Hepatocyte (in vitro differentiated cells): ENCODE measurements at regions not wholly inside any gene's neighbourhood (a gene's known extent, or its start where the extent isn't known, plus 50 kb on each side); places are given as distances from the start of the nearest gene placed in this dataset.

Experiments
- DNase-seq: peaks from one replicate; pipeline ENCODE4 v3.0.0-alpha.2; 2016; ENCODE audit warnings: low spot score
- H2AFZ ChIP-seq: fragments of 200-600 bp; sonication (generic); 2 replicates; pipeline ENCODE4 v1.6.0; 2016; ENCODE audit warnings: antibody characterized with exemption, mild to moderate bottlenecking
- H3K27ac ChIP-seq: fragments of 200-600 bp; sonication (generic); 2 replicates; pipeline ENCODE4 v1.5.1; 2016; ENCODE audit warnings: mild to moderate bottlenecking
- H3K27me3 ChIP-seq: fragments of 200-600 bp; sonication (generic); 2 replicates; pipeline ENCODE4 v1.6.1; 2016
- H3K36me3 ChIP-seq: fragments of 200-600 bp; sonication (generic); replicated peaks from 2 replicates; pipeline ENCODE4 v1.5.1; 2016; ENCODE audit warnings: low read depth; ENCODE audit not compliant: insufficient read depth
- H3K4me1 ChIP-seq: fragments of 200-600 bp; sonication (generic); 2 replicates; pipeline ENCODE4 v1.5.1; 2016; ENCODE audit warnings: mild to moderate bottlenecking, moderate library complexity; ENCODE audit not compliant: insufficient read depth
- H3K4me2 ChIP-seq: fragments of 200-600 bp; sonication (generic); 2 replicates; pipeline ENCODE4 v1.6.0; 2016
- H3K4me3 ChIP-seq: fragments of 200-600 bp; sonication (generic); 2 replicates; pipeline ENCODE4 v1.5.1; 2016; ENCODE audit warnings: mild to moderate bottlenecking
- H3K79me2 ChIP-seq: fragments of 200-600 bp; sonication (generic); 2 replicates; pipeline ENCODE4 v1.6.0; 2017; ENCODE audit warnings: mild to moderate bottlenecking
- H3K9me2 ChIP-seq: fragments of 200-600 bp; sonication (generic); replicated peaks from 2 replicates; pipeline ENCODE4 v1.6.0; 2017; ENCODE audit warnings: mild to moderate bottlenecking; ENCODE audit not compliant: insufficient read depth
- H3K9me3 ChIP-seq: fragments of 200-600 bp; sonication (generic); 2 replicates; pipeline ENCODE4 v1.5.1; 2016; ENCODE audit warnings: low read depth, mild to moderate bottlenecking
- H4K20me1 ChIP-seq: fragments of 200-600 bp; sonication (generic); 2 replicates; pipeline ENCODE4 v1.6.0; 2016; ENCODE audit warnings: mild to moderate bottlenecking; ENCODE audit not compliant: insufficient read depth, poor library complexity, severe bottlenecking
- EZH2 ChIP-seq: fragments of 200-600 bp; sonication (generic); IDR thresholded peaks from 2 replicates; pipeline ENCODE4 v1.6.1; 2016; ENCODE audit warnings: antibody characterized with exemption, mild to moderate bottlenecking, borderline replicate concordance
- EZH2phosphoT487 ChIP-seq: fragments of 200-600 bp; sonication (generic); IDR thresholded peaks from one replicate; pipeline ENCODE4 v1.6.1; 2018; ENCODE audit warnings: antibody characterized with exemption, mild to moderate bottlenecking, low read depth, moderate library complexity; ENCODE audit not compliant: unreplicated experiment, severe bottlenecking
- WGBS: methylation state at CpG from one replicate; pipeline ENCODE4 v1.1.6; 2016; ENCODE audit warnings: low lambda C conversion rate; ENCODE audit errors: missing lambda C conversion rate; 5-methylcytosine and 5-hydroxymethylcytosine counted together
- TF ChIP-seq, protein P1 (sequence below): fragments of 200-600 bp; sonication (generic); IDR thresholded peaks from 2 replicates; pipeline ENCODE4 v1.5.1; 2016; ENCODE audit warnings: antibody characterized with exemption, mild to moderate bottlenecking; ENCODE audit not compliant: poor library complexity

DNA sequence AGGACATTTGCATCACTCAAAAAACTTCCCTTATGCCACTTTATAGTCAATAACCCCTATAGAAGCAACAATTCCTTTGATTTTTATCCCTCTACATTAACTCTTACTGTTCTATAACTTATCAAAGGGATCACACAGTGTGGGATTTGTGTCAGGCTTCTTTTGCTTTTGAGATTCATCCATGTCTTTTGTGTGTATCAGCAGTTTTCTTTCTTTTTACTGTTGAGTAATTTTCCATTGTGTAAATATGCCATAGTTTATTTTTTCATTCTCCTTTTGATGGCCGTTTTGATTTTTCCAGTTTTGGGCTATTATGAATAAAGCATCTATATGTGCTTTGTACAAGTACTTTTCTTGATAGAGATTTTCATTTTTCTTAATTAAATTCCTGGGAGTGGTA, 657.9 kb downstream of the EPM2A start:
- 92% methylated on average over 1 of the region's 1 CpG for WGBS
- H4K20me1 ChIP-seq = no peaks in the 10 kb centered on the region
- H3K27ac ChIP-seq = no peak overlapping the region
- DNase-seq = no peak
- H3K27me3 ChIP-seq = no peaks in the 10 kb centered on the region
- no peak overlapping the region for H3K4me3 ChIP-seq
- no peaks in the 10 kb centered on the region for H3K79me2 ChIP-seq
- no peaks in the 10 kb centered on the region for H3K36me3 ChIP-seq
- no peak overlapping the region for H2AFZ ChIP-seq
- no peak overlapping the region for H3K4me2 ChIP-seq
- no peaks in the 10 kb centered on the region for H3K9me3 ChIP-seq
- no peaks in the 10 kb centered on the region for H3K9me2 ChIP-seq
- no peaks in the 10 kb centered on the region for H3K4me1 ChIP-seq
- no peak for TF ChIP-seq EZH2phosphoT487

DNA sequence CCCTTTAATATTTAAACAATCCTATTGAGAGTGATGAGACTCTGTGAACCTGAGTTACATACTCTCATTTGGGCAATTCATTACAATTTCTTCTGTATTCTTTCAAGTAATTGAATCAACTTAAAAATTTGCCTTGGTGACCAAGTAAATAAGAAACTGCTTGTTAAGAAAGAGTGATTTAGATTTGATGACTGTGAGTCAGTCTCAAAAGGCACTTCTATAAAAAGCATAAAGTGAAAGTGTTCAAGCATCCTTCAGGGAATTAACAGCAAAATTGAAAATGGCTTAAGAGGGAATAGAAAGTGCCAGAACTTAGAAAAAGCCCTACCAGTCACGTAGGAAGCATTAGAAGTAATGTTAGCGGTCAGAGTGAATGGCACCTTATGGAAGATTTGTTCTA, 654.7 kb downstream of the EPM2A start:
- TF ChIP-seq EZH2phosphoT487 (no peak), EZH2 (no peak)
- TF ChIP-seq, protein P1, sequence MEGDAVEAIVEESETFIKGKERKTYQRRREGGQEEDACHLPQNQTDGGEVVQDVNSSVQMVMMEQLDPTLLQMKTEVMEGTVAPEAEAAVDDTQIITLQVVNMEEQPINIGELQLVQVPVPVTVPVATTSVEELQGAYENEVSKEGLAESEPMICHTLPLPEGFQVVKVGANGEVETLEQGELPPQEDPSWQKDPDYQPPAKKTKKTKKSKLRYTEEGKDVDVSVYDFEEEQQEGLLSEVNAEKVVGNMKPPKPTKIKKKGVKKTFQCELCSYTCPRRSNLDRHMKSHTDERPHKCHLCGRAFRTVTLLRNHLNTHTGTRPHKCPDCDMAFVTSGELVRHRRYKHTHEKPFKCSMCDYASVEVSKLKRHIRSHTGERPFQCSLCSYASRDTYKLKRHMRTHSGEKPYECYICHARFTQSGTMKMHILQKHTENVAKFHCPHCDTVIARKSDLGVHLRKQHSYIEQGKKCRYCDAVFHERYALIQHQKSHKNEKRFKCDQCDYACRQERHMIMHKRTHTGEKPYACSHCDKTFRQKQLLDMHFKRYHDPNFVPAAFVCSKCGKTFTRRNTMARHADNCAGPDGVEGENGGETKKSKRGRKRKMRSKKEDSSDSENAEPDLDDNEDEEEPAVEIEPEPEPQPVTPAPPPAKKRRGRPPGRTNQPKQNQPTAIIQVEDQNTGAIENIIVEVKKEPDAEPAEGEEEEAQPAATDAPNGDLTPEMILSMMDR = no peak
- Histone ChIP-seq H4K20me1 (no peaks in the 10 kb centered on the region), H3K4me1 (no peaks in the 10 kb centered on the region), H3K36me3 (no peaks in the 10 kb centered on the region), H3K4me3 (no peak overlapping the region), H3K9me2 (no peaks in the 10 kb centered on the region), H3K4me2 (no peak overlapping the region), H3K9me3 (no peaks in the 10 kb centered on the region), H2AFZ (no peak overlapping the region), H3K27ac (no peak overlapping the region), H3K27me3 (no peaks in the 10 kb centered on the region), H3K79me2 (no peaks in the 10 kb centered on the region)
- WGBS = 90% methylated on average over 2 of the region's 2 CpGs
- no peak for DNase-seq

DNA sequence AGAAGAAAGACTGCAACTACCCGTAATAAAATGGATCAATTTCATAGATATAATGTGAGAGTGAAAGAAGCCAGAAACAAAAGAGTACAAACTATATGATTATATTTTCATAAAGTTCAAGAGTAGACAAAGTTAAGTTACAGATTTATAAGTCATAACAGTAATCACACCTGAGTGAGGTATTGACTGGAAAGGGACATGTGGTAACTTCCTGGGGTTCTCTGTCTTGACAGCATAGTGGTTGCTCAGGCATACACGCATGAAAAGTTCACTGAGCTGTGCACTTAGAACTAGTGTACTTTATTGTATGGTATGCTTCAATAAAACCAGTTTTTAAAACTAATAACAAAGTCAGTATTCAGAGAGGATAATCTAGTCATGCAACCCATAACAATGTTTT, 653.6 kb downstream of the EPM2A start:
- no peaks in the 10 kb centered on the region for H3K9me3 ChIP-seq
- H3K27me3 ChIP-seq = no peaks in the 10 kb centered on the region
- H3K4me2 ChIP-seq = no peak overlapping the region
- no peaks in the 10 kb centered on the region for H4K20me1 ChIP-seq
- H3K9me2 ChIP-seq = no peaks in the 10 kb centered on the region
- no peaks in the 10 kb centered on the region for H3K4me1 ChIP-seq
- no peak overlapping the region for H2AFZ ChIP-seq
- no peak for DNase-seq
- no peaks in the 10 kb centered on the region for H3K79me2 ChIP-seq
- no peak overlapping the region for H3K4me3 ChIP-seq
- H3K27ac ChIP-seq = no peak overlapping the region
- no peaks in the 10 kb centered on the region for H3K36me3 ChIP-seq
- TF ChIP-seq EZH2phosphoT487 (no peak), EZH2 (no peak)
- TF ChIP-seq, protein P1 = no peak
- WGBS = 99% methylated on average over 2 of the region's 2 CpGs

DNA sequence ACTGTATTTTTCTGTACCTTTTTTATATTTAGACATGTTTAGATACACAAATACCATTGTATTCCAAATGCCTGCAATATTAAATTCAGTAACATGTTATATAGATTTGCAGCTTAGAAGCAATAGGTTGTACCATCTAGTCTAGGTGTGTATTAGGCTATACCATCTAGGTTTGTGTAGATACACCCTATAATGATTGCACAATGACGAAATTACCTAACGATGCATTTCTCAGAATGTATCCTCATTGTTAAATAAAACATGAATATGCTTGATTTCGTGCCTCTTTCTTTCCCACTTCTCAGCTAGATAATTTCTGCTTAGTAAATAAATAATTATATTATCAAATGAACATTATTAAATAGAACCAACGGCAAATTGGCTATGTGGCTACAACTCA, 653.0 kb downstream of the EPM2A start:
- Histone ChIP-seq H3K9me3 (no peaks in the 10 kb centered on the region), H3K4me2 (no peak overlapping the region), H3K27me3 (no peaks in the 10 kb centered on the region), H3K4me3 (no peak overlapping the region), H3K79me2 (no peaks in the 10 kb centered on the region), H3K36me3 (no peaks in the 10 kb centered on the region), H2AFZ (no peak overlapping the region), H3K27ac (no peak overlapping the region), H3K4me1 (no peaks in the 10 kb centered on the region), H3K9me2 (no peaks in the 10 kb centered on the region), H4K20me1 (no peaks in the 10 kb centered on the region)
- DNase-seq = no peak
- TF ChIP-seq, protein P1 = no peak
- TF ChIP-seq EZH2 = no peak
- TF ChIP-seq EZH2phosphoT487 = no peak
- 90% methylated on average over 4 of the region's 4 CpGs for WGBS
